Activated CD4-positive, CD25-positive, alpha-beta regulatory T cell treated with anti-CD3 and anti-CD28 coated beads, Interleukin-2, amount 50 U/mL, for 72 hours (primary cell): ENCODE measurements at regions not wholly inside any gene's neighbourhood (a gene's known extent, or its start where the extent isn't known, plus 50 kb on each side); places are given as distances from the start of the nearest gene placed in this dataset.
"Not testable (repeated sequence)": the region's sequence is repeated elsewhere in the genome, so short reads cannot be mapped to it uniquely, and the experiment has no call there.

Experiments used
- DNase-seq: peaks from one replicate; pipeline ENCODE4 v3.0.0; 2021

DNA sequence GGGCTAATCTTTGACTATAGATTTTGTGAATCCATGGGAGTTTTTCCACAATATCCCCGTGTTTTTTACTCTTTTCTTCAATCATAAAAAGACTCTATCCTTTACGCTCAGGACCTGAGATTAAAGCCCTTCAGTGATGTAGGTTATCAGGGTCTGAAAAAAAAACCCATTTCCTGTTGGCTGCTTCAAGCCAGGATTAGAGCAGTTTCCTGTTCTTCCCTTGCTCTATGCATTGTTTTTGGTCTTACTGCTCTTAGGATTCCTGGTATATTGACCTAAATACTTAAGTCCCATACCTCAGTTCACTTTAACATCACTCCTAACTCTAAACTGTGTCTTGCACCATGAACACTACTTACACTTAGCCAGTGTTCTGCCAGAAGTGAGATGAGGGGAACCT lies 319.3 kb upstream of the CHD1 start:
- no peak for DNase-seq

DNA sequence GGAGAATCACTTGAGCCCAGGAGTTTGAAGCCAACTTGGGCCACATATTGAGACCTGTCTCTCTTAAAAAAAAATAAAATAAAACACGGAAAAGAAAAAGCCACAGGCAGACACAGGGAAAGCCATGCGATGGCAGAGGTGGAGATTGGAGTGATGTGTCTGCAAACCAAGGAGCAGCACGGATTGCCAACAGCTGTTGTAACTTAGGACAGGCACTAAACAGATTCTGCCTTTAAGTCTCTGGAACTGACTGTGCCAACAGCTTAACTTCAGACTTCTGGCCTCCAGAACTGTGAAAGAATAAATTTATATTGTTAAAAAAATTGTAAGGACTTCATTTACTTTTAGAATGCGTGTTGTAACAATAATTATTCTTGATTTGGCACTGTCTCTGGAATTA lies 318.5 kb upstream of the CHD1 start:
- DNase-seq = no peak

DNA sequence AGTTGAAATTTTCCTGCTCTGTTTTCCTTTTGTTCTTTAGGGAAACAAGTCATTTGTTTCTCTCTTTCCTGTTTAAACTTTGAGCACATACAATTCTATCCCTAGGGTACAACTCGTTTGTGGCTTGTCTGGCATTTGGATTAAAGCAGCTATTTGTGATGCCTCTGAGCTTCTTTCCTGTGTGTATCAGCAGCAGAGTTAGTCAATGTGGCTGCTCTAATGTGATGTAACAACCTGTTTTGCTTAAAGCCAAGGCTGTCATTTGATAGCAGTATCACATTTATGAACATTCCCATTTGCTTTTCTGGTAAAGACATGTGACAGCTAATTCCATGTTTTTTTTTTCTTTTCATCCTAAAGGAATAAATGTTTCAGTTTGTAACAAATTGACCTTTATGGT lies 314.3 kb upstream of the CHD1 start:
- DNase-seq = no peak

DNA sequence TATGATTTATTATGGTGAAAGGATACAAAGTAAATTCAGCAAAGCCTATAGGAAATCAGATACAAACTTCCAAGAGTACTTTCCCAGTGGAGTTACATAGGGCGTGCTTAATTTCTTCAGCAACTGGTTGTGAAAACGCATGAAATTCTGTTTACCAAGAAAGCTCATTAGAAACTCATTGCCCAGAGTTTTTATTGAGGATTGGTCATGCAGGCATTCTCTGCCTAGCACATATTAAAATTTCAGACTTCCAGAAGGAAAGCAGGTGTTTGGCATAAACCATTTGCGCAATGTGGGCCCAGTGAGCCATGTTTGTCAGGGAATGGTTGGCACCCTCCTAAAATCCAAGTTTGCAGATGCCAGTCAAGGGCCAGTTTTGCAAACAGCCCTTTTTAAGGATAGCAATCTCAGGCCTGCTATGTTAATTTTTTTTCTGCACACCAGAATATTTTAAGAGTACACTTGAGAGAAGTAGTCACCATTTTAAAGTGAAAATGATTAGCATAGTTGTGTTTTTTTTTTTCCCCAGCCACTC lies 311.1 kb upstream of the CHD1 start:
- DNase-seq = no peak

DNA sequence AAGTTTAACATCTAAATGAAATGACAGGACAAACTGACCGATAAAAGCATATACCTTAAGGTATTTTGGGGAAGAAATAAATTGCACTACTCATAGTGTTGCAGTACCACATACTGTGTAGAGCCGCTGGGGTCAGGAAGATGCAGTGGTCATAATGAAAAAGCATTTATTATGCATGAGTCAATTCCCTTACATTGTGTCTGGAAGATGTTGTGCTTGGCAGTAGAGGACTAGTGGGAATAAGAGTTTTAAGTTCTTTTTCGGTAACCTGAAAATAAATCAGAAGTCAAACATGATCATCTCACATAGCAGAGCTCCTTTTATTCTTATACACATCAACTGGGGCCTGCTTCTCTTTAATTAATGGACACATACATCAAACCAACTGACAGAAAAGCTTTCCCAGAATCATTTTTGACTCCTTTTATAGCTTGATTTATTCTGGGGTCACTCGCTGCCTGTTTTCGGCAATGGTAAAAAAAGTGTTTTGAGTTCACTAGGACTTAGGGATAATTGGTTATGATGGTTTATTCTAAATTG lies 262.5 kb upstream of the CHD1 start:
- DNase-seq = no peak

DNA sequence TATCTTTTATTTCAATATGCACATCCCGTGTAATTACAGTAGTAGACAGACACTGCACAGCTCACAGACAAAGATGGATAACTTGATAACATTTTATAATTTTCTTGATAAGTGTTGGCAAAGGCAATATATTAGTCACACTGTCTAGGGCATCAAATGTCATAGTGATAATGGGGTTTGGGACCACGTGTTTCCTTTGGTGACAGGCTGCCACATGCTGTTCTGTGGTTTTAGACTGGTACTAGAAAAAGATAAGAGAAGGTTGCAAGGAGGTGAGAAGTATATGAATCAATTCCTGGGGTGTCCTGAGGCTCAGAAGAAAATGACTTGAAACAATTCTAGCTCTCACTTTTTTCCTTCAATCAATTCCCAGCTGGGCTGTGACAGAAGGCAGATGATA lies 258.8 kb upstream of the CHD1 start:
- DNase-seq = no peak

DNA sequence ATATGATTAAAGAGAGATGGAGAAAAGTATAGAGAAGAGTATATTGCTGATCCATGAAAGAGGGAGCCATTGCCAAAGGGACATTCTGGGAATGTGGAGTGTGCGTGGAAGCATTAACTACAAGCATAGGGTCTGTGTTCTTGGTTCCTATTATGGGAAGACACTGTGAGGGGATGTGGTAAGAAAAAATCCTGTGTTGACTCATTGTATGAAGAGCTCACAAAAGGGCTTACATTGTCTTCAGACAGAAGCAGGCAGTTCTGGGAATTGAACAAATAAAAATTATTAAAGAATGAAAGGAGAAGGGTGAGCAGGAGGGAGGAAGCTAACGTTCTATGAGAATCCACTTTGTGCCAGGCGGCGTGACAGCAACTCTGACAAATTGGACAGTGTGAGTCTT lies 250.4 kb upstream of the CHD1 start:
- DNase-seq = no peak

DNA sequence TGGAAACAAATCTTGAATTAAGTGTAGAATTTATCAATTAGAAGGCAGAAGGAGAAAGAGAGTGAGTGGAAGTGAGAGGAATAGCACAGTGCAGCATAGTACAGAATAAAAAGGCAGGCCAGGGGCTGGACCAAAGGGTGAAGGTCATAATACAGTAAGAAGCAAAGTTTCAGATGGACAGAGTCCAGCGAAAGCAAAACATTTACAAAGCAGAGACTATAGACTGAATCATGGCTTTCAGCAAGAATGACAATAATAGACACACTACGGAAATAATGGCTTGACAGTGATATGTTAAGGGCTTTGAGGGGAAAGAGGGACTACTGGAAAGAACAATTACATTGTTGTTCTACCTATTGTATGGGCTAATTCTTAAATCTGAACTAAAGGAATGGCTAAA lies 249.0 kb upstream of the CHD1 start:
- DNase-seq = no peak

DNA sequence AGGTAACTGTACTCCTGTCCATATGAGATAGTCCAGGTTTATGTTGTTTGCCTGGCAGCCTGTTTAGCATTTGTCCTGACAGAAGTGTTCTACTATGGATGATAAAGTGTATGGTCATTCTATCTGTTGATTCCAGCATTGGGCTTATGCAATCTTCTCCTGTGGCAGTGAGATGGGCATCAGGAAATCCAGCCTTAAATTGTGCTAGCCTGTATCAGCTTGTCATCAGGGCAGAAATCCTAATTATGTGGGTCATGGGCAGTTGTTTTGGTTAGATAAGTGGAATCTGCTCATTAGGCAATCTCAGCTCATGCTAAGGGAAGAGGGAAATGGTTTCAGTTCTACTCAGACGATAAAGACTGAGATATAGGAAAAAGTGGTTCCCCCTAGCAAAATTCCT lies 247.4 kb upstream of the CHD1 start:
- no peak for DNase-seq

DNA sequence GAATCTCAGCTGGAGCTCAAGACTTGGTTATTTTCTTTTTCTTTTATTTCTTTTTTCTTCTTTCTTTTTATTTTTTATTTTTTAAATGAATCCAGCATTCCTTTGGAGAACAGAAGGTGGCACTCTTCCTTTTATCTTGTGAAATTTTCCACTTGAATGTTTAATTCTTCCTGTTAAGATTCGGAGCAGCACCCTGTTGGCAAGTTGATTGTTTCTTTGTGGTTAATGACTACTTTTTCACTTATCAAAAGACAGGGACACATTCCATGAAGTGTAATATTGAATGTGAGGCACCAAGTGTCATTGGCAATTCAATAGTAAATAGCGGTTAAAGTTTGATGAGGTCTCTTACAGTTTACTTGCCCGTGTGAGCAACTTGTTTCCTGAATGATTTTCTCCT lies 240.5 kb upstream of the CHD1 start:
- DNase-seq = no peak

DNA sequence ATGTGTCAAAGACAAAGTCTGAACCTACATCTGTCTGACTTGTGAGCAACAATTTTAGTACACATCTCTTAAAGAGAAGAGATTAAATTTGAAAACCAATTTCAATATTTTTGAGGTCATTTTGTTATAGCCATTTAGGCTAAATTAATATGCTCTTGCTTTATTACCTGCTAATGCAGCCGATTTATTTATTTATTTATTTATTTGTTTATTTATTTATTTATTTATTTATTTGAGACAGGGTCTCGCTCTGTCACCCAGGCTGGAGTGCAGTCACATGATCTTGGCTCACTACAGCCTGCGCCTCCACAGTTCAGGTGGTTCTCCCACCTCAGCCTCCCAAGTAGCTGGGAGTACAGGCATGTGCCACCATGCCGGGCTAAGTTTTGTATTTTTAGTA lies 232.7 kb upstream of the CHD1 start:
- not testable (repeated sequence) for DNase-seq

DNA sequence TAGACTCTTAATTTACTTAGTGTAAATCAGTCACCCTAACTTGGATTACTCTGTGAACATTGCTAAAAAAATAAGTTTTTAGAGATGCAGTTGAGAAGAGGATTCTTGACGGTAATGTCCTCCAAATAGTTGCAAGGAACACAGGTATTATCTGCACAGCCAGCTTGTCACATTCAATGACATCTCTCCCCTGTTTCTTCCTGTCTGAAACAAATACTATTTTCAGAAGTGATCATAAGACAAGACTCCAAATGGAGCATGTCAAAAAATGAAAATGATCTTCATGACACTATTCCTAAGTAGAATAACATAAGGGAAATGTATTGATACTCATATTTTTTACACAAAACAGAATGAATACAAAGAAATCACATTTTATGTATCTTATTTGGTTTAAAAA lies 227.9 kb upstream of the CHD1 start:
- no peak for DNase-seq

DNA sequence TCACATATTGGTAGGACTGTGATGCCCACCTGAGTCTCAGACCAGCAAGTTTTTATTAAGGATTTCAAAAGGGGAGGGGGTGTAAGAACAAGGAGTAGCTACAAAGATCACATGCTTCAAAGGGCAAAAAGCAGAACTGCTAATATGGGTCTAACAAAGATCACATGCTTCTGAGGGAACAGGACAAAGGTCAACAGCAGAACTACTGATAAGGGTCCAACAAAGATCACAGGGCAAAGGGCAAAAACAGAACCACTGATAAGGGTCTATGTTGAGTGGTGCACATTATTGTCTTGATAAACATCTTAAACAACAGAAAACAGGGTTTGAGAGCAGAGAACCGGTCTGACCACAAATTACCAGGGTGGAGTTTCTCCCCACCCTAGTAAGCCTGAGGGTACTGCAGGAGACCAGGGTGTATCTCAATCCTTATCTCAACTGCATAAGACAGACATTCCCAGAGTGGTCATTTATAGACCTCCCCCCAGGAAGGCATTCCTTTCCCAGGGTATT lies 214.5 kb upstream of the CHD1 start:
- not testable (repeated sequence) for DNase-seq

DNA sequence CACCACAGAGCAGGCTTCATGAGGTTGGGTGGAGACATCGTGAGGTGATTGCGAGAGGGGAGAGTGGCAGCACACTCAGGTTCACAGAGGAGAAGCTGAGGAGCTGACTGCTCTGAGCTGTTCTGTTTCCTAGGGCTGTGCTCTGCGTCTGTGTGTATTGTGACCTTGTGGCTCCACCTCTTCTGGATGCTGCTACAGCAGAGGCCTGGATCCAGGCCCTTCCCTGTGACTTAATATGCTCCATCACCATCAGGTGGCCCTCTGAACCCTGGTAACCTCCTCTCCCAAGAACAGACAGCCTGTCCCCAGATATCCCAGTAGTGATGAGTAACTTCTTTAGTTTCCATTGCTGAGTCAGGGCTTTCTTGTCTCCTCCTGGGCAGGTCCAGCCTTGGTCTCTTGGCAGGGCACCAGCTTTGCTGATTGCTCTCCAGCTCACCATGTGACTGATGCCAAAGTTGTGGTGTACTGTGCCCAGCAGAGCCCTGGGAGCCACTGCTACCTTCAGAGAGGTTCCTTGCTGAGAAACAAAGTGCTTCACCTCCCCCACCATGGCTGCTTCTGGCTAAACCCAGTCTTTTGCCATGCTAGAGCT lies 212.8 kb upstream of the CHD1 start:
- DNase-seq = no peak

DNA sequence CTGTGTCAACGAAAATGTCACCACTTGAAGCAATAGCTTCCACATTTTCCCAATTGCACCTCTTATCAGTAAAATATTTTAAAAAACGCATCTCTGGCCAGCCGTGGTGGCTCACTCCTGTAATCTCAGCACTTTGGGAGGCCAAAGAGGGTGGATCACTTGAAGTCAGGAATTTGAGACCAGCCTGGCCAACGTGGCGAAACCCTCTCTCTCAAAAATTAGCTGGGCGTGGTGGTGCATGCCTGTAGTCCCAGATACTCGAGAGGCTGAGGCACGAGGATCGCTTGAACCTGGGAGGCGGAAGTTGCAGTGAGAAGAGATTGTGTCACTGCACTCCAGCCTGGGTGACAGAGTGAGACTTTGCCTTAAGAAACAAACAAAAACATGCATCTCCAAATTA lies 210.1 kb upstream of the CHD1 start:
- DNase-seq = no peak

DNA sequence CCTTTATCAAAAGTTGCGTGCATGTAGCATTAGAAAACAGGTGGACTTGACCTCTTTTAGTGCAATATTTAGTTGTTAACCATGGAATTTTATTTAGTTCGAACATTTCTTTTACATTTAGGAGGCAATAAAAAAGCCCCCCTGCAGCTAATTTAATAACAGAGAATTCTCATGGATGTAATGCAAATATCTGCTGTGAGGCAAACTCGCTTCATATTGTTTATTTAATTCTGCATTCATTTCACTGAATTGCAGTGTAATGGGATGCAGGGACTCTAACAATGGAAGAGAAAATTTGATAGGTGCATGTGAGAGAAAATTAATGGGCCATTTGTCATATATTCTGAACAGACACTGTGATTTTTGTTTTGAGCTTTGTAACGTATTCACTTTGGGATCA lies 205.1 kb upstream of the CHD1 start:
- DNase-seq = no peak

DNA sequence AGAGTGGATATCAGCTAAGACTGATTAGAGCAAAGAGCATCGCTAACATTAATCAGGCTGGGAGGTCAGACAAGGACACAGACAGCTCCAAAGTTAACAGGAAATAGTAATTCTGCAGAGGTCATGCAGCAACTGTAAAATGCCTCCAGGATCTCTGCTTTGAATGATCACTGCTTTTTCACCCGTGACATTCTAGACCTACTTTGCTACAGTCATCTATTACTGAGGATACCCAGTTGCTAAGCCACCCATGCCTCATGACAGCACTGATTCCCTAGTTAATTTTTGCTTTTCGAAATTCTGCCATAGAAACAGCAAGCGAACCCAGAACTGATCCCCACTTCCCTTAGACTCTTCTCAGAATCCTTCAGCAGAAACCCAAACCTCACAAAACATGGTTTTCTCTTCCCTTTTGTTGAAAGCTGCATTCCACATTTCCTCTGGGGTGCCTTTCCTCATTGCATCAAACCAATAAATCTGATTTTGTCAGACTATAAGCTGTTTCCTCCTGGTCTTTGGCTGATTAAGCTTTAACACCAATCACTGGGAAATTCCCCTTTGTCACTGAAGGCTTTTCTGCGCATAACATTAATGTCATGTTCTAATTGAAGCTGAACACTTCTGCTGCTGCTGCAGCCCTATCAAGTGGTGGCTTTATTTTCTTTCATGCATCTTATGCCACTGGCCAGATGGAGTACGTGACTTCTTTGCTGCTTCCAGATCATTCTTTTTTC lies 201.1 kb upstream of the CHD1 start:
- DNase-seq = no peak

DNA sequence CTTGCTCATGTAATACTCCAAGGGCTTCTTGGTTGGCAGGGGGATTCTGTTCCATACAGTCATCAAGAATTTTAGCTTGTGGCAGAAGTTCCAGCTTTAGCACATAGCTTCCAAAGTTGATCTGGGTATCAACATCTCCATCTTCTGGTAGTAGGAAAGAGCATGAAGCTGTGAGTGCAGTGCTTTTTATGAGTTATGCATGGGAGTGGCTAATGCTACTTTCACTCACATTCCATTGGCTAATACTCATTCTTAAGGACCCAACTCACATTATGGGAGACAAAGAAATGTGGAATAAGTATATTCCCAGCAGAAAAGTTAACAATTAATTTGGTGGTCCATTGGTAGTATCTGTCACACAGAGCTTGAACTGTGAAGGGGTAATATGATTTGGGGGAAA lies 194.2 kb upstream of the CHD1 start:
- no peak for DNase-seq

DNA sequence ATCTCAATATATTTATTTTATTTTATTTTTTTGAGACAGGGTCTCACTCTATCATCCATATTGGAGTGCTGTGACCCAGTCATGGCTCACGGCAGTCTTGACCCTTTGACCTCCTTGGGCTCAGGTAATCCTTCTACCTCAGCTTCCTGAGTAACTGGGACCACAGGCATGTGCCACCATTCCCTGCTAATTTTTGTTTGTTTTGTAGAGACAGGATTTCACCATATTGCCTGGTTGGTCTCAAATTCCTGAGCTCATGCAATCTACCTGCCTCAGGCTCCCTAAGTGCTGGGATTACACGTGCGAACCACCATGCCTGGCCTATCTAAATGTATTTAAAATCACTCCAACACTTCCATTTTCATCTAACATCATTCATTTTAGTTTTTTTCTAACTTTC lies 190.5 kb upstream of the CHD1 start:
- DNase-seq = no peak

DNA sequence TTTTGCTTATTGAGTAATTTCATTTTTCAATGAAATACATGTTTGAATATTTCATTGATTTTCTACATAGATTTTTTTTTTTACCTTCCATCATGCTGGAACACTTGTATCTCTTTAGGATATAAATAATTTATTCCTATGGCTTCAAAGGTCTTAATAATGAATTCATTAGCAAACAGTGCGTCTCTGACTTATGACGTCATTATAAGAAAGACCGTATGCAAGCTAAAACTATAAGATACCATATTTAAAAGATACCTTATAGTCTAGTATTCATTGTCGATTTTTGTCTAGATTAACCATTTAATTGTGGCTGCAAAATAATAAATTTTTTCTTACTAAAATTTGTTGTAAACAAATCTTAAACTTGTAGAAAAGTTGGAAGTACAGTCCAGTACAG lies 187.7 kb upstream of the CHD1 start:
- DNase-seq = no peak

DNA sequence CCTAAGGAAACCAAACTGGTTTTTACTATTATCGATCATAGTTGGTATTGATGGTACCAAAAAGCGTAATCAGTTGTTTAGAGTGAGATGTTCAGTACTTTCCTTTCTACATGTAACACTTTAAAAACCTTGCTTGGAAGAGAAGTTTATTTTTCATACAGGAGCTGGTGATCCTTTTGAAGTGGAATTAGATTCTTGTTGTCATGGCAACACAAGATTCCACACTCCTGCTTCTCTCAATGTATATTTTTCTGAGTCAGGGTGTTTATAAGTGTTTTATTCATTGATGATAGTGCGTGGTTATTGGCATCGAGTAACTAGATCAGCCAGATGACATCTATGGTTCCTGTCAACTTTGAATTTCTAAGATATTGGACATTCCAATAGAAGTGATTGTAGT lies 181.1 kb upstream of the CHD1 start:
- no peak for DNase-seq

DNA sequence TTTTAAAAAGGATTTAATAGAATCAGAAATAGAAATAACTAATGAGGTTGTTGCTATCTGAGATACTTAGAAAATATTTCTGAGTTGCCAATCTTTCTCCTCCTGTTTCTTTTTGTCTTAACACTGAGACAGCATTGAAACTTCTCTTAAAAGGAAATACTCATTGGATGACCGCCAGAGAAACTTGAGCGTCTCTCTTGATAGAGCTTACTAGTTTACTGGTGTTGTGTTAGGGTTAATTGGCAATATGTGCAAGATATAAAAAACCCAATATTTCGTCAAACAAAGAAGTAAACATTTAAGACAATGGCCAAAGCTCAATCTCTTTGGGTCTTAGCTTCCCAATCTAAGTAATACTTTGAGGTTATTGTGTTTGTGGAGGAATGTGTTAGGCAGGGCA lies 176.4 kb upstream of the CHD1 start:
- DNase-seq = no peak

DNA sequence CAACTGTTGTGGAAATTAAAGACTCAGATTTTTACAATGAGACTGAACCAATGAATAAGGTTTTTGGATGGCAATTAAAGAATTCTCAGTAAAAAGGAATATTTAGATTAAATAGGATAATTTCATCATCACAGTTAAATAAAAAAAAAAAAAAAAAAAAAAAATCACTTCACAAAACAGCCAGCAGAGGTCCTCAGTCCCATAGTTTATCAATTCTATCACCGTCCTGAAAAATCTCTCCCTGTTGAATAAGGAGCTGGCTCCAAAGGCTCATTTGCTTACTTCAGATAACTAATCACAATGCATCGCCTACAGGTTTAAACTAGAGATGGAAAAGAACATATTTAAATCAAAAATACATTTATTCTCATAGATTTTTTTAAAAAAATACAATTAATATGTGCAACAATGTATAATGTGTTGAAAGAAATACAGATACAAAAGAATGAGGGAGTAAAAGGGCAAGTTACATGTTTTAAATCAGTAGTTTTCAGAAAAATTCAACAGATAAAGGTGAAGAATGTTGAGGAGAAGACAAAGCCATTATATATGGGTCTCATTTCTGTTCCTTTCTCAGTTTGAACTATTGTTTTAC lies 175.8 kb upstream of the CHD1 start:
- DNase-seq = no peak

DNA sequence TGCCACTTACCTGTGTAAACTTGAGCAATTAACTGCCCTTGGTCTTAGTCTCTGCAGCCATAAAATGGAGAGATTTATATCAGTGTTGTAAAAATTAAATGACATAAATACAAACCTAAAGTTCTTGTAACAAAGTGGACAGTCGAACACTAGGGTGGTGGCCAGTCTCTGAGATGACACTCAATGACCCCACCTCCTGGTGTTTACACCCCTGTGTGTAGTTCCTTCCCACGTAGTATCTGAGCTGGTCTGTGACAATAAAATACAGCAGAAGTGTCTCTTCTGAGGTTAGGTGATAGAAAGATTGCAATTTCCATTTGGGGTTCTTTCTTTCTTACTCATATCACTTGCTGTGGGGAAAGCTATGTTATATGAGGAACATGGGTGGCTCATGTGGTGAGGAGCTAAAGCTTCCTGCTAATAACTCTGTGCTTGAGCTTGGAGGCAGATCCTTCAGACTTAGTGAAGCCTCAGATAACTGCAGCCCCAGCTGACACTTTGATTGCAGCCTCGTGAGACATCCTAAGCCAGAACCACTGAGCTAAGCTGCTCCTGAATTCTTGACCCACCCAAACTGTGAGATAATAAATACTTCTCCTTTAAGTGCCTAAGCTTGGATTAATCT lies 173.4 kb upstream of the CHD1 start:
- DNase-seq = no peak
